ENCODE measurements at regions not wholly inside any gene's neighbourhood (a gene's known extent, or its start where the extent isn't known, plus 50 kb on each side); places are given as distances from the start of the nearest gene placed in this dataset.
"Not testable (repeated sequence)": the region's sequence is repeated elsewhere in the genome, so short reads cannot be mapped to it uniquely, and the experiment has no call there.

DNA sequence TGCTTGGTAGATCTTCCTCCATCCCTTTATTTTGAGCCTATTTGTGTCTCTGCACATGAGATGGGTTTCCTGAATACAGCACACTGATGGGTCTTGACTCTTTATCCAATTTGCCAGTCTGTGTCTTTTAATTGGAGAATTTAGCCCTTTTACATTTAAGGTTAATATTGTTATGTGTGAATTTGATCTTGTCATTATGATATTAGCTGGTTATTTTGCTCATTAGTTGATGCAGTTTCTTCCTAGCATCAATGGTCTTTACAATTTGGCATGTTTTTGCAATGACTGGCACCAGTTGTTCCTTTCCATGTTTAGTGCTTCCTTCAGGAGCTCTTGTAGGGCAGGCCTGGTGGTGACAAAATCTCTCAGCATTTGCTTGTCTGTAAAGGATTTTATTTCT is 72.4 kb downstream of the HNRNPD start:
- DNase-seq (ENCODE audit: low read depth); H3K4me3 ChIP-seq (ENCODE audit: low read depth, low read length); in situ Hi-C loops (cut with HindIII; ENCODE audit: low sequenced_read_pairs): not testable (repeated sequence)

GRCh38 chr4:82293304-82293703 is 80.5 kb downstream of the HNRNPD start:
- in situ Hi-C loops (cut with HindIII; ENCODE audit: low sequenced_read_pairs), result no loop called here
- no peak for DNase-seq (ENCODE audit: low read depth)
- TF ChIP-seq, protein P1, sequence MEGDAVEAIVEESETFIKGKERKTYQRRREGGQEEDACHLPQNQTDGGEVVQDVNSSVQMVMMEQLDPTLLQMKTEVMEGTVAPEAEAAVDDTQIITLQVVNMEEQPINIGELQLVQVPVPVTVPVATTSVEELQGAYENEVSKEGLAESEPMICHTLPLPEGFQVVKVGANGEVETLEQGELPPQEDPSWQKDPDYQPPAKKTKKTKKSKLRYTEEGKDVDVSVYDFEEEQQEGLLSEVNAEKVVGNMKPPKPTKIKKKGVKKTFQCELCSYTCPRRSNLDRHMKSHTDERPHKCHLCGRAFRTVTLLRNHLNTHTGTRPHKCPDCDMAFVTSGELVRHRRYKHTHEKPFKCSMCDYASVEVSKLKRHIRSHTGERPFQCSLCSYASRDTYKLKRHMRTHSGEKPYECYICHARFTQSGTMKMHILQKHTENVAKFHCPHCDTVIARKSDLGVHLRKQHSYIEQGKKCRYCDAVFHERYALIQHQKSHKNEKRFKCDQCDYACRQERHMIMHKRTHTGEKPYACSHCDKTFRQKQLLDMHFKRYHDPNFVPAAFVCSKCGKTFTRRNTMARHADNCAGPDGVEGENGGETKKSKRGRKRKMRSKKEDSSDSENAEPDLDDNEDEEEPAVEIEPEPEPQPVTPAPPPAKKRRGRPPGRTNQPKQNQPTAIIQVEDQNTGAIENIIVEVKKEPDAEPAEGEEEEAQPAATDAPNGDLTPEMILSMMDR (IDR thresholded peaks at IDR 0.05; ENCODE audit: low read depth, low read length, missing control alignments), result no peak
- no peak overlapping the region for H3K4me3 ChIP-seq (ENCODE audit: low read depth, low read length)

- in situ Hi-C loops (cut with HindIII; ENCODE audit: low sequenced_read_pairs), result no loop called here
- no peak overlapping the region for H3K4me3 ChIP-seq (ENCODE audit: low read depth, low read length)
- TF ChIP-seq, protein P1 (IDR thresholded peaks at IDR 0.05; ENCODE audit: low read depth, low read length, missing control alignments), result no peak
- DNase-seq (ENCODE audit: low read depth), result no peak
These were observed 86.1 kb downstream of the HNRNPD start for GRCh38 chr4:82287720-82288119.

GRCh38 chr4:82284858-82285805 is 88.7 kb downstream of the HNRNPD start:
- DNase-seq (ENCODE audit: low read depth), result peak; percentile 97
- TF ChIP-seq, protein P1 (IDR thresholded peaks at IDR 0.05; ENCODE audit: low read depth, low read length, missing control alignments), result peak; percentile 74
- H3K4me3 ChIP-seq (ENCODE audit: low read depth, low read length), result peak overlapping the region; percentile 48
- in situ Hi-C loops (cut with HindIII; ENCODE audit: low sequenced_read_pairs), result no loop called here

- DNase-seq (ENCODE audit: low read depth), result no peak
These were observed 89.3 kb downstream of the HNRNPD start for GRCh38 chr4:82284475-82284857.

GRCh38 chr4:82282875-82283274 is 90.9 kb downstream of the HNRNPD start:
- in situ Hi-C loops (cut with HindIII; ENCODE audit: low sequenced_read_pairs), result no loop called here
- no peak for DNase-seq (ENCODE audit: low read depth)
- no peak overlapping the region for H3K4me3 ChIP-seq (ENCODE audit: low read depth, low read length)
- TF ChIP-seq, protein P1 (IDR thresholded peaks at IDR 0.05; ENCODE audit: low read depth, low read length, missing control alignments), result no peak

More at GRCh38 chr4:82284475-82284857, 89.3 kb downstream of the HNRNPD start:
- peak overlapping the region; percentile 48 for H3K4me3 ChIP-seq (ENCODE audit: low read depth, low read length)
- in situ Hi-C loops (cut with HindIII; ENCODE audit: low sequenced_read_pairs), result no loop called here
- TF ChIP-seq, protein P1 (IDR thresholded peaks at IDR 0.05; ENCODE audit: low read depth, low read length, missing control alignments), result no peak

DNA sequence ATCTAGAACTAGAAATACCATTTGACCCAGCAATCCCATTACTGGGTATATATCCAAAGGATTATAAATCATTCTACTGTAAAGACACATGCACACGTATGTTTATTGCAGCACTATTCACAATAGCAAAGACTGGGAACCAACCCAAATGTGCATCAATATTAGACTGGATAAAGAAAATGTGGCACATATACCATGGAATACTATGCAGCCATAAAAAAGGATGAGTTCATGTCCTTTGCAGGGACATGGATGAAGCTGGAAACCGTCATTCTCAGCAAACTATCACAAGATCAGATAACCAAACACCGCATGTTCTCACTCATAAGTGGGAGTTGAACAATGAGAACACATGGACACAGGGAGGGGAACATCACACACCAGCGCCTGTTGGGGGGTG is 94.2 kb downstream of the HNRNPD start:
- H3K4me3 ChIP-seq (ENCODE audit: low read depth, low read length); DNase-seq (ENCODE audit: low read depth); in situ Hi-C loops (cut with HindIII; ENCODE audit: low sequenced_read_pairs): not testable (repeated sequence)
